ENCODE measurements at regions not wholly inside any gene's neighbourhood (a gene's known extent, or its start where the extent isn't known, plus 50 kb on each side); places are given as distances from the start of the nearest gene placed in this dataset.
"Not testable (repeated sequence)": the region's sequence is repeated elsewhere in the genome, so short reads cannot be mapped to it uniquely, and the experiment has no call there.

- DNase-seq = no peak
Measured at GRCh38 chr4:18689308-18690115, 668.0 kb upstream of the LCORL start.

DNA sequence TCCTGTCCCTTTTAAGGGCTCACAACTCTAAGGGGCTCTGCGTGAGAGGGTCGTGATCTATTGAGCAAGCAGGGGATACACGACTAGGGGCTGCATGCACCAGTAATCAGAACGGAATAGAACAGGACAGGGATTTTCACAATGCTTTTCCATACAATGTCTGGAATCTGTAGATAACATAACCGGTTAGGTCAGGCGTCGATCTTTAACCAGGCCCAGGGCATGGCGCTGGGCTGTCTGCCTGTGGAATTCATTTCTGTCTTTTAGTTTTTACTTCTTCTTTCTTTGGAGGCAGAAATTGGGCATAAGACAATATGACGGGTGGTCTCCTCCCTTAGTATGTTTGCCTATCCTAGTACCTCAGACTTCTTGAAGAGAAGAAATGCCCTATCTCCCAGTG, 666.8 kb upstream of the LCORL start:
- not testable (repeated sequence) for DNase-seq

GRCh38 chr4:18686338-18687037, 664.9 kb upstream of the LCORL start:
- DNase-seq = no peak

- no peak for DNase-seq
Measured at GRCh38 chr4:18684932-18685331, 663.4 kb upstream of the LCORL start.

- DNase-seq = no peak
Measured at GRCh38 chr4:18676526-18676915, 655.0 kb upstream of the LCORL start.

DNA sequence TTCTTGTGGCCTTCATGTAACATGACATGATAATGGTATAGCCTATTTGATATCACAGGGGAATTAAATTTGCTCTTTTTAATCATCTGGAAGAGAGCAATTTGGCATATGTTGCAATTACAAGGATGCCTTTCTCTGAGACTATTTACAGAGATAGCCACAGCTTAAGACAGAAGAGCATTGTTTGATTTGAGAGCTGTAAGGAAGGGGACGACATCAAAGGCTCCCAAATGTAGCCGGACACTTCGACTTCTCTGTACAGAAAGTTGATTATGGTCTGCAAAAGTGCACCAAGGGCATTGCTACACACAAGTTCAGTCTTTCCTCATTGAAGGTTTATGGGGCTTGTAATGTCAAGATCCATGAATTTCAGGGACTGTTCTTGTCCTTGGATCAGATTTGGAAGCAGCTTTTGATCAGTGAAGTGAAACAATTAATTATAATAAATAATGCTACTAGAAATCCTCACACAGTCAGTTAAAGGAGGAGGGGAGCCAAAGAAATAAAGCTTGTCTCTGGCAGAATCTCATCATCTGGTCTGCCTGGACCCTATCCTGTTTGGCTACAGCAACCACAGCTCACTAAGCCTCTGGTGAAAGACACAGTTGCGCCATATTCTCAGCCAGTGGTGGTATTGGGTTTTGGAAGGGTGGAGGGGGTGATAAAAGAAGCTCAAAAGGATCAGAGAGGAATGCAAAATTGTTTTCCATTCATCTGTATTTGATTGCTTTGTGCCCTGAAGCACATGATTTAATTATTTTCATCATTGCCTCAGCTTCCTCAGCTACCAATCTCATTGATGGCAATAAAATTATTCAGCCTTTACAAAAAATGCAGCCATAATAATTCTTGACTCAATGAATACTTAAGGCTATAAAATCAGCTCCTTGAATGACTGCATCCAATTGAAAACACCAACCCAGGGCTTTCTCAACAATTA, 654.3 kb upstream of the LCORL start:
- no peak for DNase-seq

DNA sequence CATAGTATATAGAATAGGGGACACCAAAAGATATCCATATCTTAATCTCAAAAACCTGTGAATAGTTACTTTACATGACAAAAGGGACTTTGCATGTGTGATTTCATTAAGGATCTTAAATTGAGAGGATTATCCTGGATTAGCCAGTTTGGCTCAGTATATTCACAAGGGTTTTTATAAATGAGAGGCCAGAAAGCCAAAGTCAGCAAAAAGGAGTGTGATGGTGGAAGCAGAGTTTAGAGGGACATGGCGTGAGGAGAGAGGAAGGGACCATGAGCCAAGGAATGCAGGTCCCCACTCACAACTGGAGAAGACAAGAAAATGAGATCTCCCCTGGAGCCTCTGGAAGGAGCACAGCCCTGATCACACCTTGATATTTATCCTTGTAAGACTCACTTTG, 648.5 kb upstream of the LCORL start:
- no peak for DNase-seq

DNA sequence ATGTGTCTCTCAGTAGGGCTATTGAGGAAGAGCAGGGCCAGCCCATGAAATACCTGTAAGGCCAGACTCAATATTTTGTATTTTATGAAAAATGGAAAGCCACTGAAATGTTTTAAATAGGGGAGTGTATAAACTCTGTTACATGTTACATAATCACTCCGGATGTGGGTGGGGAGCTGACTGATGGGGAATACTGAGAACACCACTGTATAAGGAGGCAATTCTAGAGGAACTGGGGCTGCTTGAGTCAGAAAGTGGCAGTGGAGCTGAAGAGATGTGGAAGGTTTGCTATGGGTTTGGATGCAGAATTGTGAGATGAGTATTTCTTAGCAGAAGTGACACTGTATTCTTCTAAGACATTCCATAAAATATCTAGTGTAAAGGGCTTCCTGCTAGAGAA, 647.8 kb upstream of the LCORL start:
- no peak for DNase-seq

- DNase-seq = no peak
Measured at GRCh38 chr4:18666322-18666721, 644.8 kb upstream of the LCORL start.

- DNase-seq = no peak
Measured at GRCh38 chr4:18664171-18664570, 642.6 kb upstream of the LCORL start.

- no peak for DNase-seq
Measured at GRCh38 chr4:18645351-18645750, 623.8 kb upstream of the LCORL start.

GRCh38 chr4:18641334-18641733, 619.8 kb upstream of the LCORL start:
- DNase-seq = no peak

DNA sequence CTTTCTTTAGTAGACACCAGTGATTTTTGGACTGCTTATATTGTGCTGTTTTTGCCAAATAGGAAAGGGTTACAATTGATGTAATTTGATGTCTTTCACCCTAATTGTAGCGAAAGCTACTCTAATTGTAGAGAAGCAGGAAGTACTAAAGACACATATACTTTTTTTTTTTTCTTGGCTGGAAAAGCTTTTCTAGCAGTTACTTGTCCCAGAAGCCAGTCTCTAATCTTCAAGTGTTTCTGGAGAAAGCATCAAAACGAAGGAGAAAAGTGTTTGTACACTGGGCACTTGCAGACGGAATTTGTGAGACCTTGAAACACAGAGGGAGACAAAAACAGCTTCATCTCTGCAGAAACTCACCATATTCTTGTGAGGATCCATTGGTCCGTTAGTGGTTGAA, 616.5 kb upstream of the LCORL start:
- no peak for DNase-seq

DNA sequence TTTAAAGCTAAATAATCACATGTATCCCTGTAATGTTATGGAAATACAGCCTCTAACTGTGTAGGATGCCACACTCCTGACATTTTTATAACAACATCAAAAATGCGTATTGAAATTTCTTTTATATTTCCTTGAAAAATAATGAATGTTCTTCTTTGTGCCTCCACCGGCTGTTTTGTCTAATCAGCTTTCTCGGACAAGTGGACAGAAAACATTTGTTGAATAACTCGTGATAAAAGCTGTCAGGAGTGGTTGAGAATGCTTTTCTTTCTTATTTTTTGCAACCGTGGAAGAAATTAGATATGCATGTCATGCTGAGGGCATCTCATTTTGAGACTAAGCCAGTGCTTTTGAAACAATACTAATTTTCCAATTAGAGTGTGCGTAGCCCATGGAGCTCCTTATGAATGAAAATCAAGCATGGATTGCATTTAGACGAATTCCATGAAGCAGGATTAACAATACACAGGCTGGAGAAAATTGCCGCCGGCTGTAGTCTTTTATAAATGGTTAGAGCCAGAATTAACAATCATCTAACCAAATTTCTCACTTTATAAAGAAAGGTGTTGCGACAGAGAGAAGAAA, 614.5 kb upstream of the LCORL start:
- DNase-seq = no peak

DNA sequence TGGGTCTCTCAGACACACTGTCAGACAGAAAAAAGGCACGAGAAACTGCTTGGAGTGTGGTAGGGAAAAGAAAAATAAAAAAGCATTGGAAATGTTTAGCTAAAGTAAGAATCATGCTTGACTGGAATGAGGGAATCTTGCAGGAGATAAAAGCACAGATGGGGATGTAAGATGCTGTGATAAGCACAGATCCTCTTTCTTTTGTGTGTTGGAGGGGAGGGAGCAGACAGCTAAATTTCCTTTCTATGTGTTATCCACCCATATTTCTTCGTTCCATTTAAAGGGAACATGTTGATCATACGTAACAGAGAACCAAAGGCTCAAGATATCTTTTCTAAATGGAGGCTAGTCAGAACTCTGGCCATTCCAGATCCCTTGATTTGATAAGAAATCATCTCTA, 614.0 kb upstream of the LCORL start:
- DNase-seq = no peak

- no peak for DNase-seq
Measured at GRCh38 chr4:18631586-18631985, 610.0 kb upstream of the LCORL start.

GRCh38 chr4:18630218-18631110, 608.9 kb upstream of the LCORL start:
- no peak for DNase-seq

- DNase-seq = no peak
Measured at GRCh38 chr4:18627447-18628005, 606.0 kb upstream of the LCORL start.

GRCh38 chr4:18626996-18627395, 605.4 kb upstream of the LCORL start:
- DNase-seq = no peak

- DNase-seq = no peak
Measured at GRCh38 chr4:18626366-18626765, 604.8 kb upstream of the LCORL start.

DNA sequence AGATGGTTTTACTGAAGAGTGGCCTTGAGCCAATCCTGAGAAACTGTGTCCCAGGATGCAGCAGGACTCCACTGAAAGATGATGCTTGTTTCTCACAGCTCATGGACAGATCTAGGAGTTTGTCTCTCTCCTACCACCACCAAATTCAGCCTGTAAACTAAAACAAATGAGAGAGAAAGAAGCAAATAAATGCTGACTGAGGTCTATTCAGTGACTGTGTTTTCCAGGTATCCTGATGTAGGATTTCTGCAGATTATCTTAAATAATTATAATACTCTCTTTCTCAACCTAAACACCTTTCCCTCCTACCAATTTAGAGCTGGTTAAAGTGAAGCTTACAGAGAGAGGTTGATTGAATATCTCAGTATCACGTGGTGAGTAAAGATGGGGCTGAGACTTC, 599.6 kb upstream of the LCORL start:
- DNase-seq = no peak

DNA sequence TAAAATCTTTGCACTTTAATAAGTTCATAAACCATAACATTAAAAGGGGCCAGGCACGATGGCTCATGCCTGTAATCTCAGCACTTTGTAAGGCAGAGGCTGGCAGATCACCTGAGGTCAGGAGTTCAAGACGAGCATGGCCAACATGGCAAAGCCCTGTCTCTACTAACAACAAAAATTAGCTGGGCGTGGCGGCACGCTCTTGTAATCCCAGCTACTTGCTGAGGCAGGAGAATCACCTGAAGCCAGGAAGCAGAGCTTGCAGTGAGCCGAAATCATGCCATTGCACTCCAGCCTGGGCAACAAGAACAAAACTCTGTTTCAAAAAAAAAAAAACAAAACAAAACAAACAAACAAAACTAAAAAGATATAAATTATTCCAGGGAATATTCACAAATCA, 595.2 kb upstream of the LCORL start:
- no peak for DNase-seq
